Daoy (cell line): ENCODE measurements at regions not wholly inside any gene's neighbourhood (a gene's known extent, or its start where the extent isn't known, plus 50 kb on each side); places are given as distances from the start of the nearest gene placed in this dataset.

Source experiments
- DNase-seq: peaks from one replicate; pipeline ENCODE4 v3.0.0-alpha.2; 2015; ENCODE audit warnings: low read depth

DNA sequence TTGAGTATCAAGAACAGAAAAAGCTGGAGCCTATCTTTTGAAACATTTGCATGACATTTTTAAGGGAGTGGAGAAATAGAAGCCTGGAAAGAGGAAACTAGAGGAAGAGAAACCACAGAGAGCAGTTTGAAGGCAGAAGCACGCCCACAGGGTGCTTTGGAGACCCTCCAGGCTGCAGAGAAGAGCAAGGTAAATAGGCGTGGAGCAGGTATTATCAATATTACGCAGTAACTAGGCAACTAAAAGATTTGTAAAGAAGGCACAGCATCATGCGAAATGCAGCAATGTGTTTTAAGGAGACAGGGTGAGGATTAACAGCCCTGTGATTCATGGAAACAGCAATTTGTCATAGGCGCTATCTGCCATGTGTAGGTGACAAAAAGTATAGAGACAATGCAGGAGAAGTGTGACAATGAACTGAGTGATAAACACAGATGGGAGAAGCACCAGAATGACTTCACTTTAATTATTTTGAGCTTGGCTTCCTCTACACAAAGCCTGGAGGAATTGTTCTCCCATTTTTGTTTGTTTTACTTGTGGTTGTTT lies 281.2 kb downstream of the BRINP1 start:
- no peak for DNase-seq

- DNase-seq: no peak
Observed at GRCh38 chr9:119091074-119091473, 278.2 kb downstream of the BRINP1 start.

DNA sequence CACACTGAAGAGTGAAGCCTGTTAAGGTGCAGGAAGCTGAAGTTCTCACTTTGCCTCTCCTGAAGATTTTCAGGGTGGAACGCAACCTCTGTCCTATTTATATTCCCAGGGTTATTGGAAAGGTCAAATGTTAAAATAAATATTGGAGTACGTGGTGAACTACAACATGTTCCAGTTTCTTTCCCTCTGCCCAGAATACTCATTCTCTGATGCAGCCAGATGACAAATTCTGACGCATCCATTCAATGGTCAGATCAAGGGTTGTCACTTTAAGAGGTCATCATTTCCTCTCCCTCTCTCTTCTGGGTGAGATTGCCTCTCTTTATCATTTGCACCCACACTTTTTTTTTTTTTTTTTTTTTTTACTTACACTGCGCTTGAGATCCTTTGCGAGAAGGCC lies 277.1 kb downstream of the BRINP1 start:
- no peak for DNase-seq

DNA sequence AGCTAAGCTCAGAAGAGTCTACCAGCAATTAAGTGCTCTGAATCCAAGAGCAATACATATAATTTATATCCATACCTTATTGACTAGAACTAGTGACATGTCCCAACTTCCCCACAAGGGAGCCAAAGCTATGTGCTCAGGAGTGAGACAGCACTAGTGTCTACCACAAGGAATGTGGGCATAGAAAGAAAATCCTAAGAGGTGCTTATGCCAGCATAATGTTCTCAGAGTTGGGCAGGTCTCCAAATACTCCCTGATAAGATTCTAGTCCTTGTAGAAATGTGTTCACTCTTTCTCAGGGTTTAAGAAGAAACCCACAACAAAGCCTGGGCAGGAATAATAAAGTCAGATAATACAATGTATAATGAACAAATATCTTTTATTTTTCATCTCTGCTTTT lies 275.1 kb downstream of the BRINP1 start:
- DNase-seq: no peak

- DNase-seq: no peak
Observed at GRCh38 chr9:119095072-119095471, 274.2 kb downstream of the BRINP1 start.

DNA sequence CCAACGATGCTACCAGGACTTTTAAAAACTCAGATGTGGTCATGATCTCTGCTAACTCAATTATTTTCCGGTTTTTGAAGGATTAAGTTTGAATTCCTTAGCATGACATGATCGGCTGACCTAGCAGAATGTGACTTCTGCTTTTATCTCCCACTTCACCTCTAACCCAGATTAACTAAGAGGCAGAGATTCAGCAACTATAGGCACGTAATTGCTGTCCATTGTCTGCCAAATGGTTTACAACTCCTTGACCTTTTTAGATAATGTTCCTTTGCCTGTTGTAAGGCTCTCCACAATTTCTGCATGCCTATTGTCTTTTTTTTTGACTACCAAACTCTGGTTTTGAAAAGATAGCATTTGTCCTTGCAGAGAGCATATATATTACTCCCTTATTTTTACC lies 268.2 kb downstream of the BRINP1 start:
- DNase-seq: no peak

DNA sequence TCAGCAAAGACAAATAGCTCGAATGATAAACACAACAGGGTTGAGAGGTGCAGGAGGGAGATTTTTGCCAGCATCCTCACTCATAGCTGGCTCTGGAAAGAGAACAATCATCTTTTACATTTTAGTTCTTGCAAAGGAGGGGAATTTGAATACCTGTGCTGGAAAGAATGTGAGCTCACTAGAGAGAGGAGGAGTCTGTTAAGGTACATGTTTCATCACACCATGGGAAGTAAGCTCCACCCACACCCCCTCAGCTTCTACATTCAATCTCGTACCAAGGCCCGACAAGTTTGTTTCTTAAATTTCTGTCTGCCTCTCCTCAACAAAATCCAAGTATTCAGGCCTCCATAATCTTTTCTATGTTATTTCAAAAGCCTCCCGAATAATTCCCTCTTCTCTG lies 254.6 kb downstream of the BRINP1 start:
- no peak for DNase-seq
